ENCODE measurements at regions not wholly inside any gene's neighbourhood (a gene's known extent, or its start where the extent isn't known, plus 50 kb on each side); places are given as distances from the start of the nearest gene placed in this dataset.

DNA sequence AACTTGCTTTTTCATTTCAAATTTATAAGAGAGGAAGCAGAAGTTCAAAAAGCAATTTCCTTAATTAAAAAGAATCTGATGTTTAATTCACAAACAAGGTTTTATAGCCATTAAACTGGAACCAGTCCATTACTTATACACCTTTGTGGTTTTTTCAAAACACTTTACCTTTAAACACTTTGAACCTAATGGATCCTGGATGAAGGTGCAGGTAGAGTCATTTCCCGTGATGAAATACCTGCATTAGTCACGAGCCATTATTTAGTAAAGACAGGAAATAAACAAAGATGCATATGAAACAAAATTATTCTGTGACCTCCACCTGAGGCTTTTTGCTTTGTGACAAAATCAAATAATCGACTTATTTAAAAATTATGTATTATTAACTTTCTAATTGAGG is 341.7 kb upstream of the UBE2E2 start:
- ATAC-seq (no peak), FAIRE-seq (no peak), DNase-seq (ENCODE audit: low spot score) (no peak)
- in situ Hi-C loops (cut with HindIII; ENCODE audit: extremely low pct_ligation_motif_present, low pct_unique_long_range_greater_than_20kb) (no loop called here), intact Hi-C loops (cut with micrococcal nuclease; ENCODE audit: unreplicated experiment) (no loop called here)
- CTCF ChIA-PET (ENCODE audit: low intra/inter-chr PET ratio, low total read pairs): no interaction called here
- H3K36me3 ChIP-seq (replicated peaks in 1 of 2; ENCODE audit: control insufficient read depth in 1 of 2, insufficient read depth in 2 of 2, low read length in 2 of 2): no peaks in the 10 kb centered on the region
- no peak overlapping the region for H3K27ac ChIP-seq (ENCODE audit: extremely low read length, insufficient read depth, low read length)
- no peak overlapping the region for H2AFZ ChIP-seq (ENCODE audit: low read length)
- BruUV-seq (replicated peaks): no TSS peak
- 2% methylated on average over 3 of the region's 3 CpGs for WGBS (ENCODE audit: low lambda C conversion rate)
- H3K9me3 ChIP-seq (ENCODE audit: low read length): no peaks in the 10 kb centered on the region
- H3K27me3 ChIP-seq (ENCODE audit: control insufficient read depth in 1 of 2, insufficient read depth in 2 of 2, low read length in 2 of 2): no peaks in the 10 kb centered on the region
- no peaks in the 10 kb centered on the region for H3K79me2 ChIP-seq (ENCODE audit: insufficient read depth, low read length)
- POLR2A ChIA-PET: no interaction called here
- H3K4me3 ChIP-seq (replicated peaks in 1 of 3; ENCODE audit: insufficient read depth in 1 of 3, low read depth in 2 of 3, low read length in 3 of 3): no peak overlapping the region
- H3K4me1 ChIP-seq (ENCODE audit: insufficient read depth, low read length): no peaks in the 10 kb centered on the region
- H4K20me1 ChIP-seq (ENCODE audit: insufficient read depth, low read length): no peaks in the 10 kb centered on the region
- H3K9ac ChIP-seq (ENCODE audit: insufficient read depth, low read depth, low read length): no peak overlapping the region
- H3K4me2 ChIP-seq (ENCODE audit: low read depth, low read length): no peak overlapping the region
- TF ChIP-seq, protein P1, sequence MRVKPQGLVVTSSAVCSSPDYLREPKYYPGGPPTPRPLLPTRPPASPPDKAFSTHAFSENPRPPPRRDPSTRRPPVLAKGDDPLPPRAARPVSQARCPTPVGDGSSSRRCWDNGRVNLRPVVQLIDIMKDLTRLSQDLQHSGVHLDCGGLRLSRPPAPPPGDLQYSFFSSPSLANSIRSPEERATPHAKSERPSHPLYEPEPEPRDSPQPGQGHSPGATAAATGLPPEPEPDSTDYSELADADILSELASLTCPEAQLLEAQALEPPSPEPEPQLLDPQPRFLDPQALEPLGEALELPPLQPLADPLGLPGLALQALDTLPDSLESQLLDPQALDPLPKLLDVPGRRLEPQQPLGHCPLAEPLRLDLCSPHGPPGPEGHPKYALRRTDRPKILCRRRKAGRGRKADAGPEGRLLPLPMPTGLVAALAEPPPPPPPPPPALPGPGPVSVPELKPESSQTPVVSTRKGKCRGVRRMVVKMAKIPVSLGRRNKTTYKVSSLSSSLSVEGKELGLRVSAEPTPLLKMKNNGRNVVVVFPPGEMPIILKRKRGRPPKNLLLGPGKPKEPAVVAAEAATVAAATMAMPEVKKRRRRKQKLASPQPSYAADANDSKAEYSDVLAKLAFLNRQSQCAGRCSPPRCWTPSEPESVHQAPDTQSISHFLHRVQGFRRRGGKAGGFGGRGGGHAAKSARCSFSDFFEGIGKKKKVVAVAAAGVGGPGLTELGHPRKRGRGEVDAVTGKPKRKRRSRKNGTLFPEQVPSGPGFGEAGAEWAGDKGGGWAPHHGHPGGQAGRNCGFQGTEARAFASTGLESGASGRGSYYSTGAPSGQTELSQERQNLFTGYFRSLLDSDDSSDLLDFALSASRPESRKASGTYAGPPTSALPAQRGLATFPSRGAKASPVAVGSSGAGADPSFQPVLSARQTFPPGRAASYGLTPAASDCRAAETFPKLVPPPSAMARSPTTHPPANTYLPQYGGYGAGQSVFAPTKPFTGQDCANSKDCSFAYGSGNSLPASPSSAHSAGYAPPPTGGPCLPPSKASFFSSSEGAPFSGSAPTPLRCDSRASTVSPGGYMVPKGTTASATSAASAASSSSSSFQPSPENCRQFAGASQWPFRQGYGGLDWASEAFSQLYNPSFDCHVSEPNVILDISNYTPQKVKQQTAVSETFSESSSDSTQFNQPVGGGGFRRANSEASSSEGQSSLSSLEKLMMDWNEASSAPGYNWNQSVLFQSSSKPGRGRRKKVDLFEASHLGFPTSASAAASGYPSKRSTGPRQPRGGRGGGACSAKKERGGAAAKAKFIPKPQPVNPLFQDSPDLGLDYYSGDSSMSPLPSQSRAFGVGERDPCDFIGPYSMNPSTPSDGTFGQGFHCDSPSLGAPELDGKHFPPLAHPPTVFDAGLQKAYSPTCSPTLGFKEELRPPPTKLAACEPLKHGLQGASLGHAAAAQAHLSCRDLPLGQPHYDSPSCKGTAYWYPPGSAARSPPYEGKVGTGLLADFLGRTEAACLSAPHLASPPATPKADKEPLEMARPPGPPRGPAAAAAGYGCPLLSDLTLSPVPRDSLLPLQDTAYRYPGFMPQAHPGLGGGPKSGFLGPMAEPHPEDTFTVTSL (CRISPR knock-in tag; IDR thresholded peaks at IDR 0.05; ENCODE audit: borderline replicate concordance): no peak
- TF ChIP-seq ZNF562 (CRISPR knock-in tag; IDR thresholded peaks at IDR 0.05; ENCODE audit: borderline replicate concordance) (no peak), ZNF101 (CRISPR knock-in tag; IDR thresholded peaks at IDR 0.05; ENCODE audit: borderline replicate concordance, low read depth) (no peak), ZNF142 (CRISPR knock-in tag; IDR thresholded peaks at IDR 0.05) (no peak), ZSCAN30 (CRISPR knock-in tag; IDR thresholded peaks at IDR 0.05) (no peak), CREM (IDR thresholded peaks at IDR 0.05) (no peak), CREM (CRISPR knock-in tag; IDR thresholded peaks at IDR 0.05) (no peak), CBX1 (IDR thresholded peaks at IDR 0.05; ENCODE audit: low read depth) (no peak)
- TF ChIP-seq, protein P2, sequence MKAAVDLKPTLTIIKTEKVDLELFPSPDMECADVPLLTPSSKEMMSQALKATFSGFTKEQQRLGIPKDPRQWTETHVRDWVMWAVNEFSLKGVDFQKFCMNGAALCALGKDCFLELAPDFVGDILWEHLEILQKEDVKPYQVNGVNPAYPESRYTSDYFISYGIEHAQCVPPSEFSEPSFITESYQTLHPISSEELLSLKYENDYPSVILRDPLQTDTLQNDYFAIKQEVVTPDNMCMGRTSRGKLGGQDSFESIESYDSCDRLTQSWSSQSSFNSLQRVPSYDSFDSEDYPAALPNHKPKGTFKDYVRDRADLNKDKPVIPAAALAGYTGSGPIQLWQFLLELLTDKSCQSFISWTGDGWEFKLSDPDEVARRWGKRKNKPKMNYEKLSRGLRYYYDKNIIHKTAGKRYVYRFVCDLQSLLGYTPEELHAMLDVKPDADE (CRISPR knock-in tag; IDR thresholded peaks at IDR 0.05): no peak
- TF ChIP-seq, protein P3, sequence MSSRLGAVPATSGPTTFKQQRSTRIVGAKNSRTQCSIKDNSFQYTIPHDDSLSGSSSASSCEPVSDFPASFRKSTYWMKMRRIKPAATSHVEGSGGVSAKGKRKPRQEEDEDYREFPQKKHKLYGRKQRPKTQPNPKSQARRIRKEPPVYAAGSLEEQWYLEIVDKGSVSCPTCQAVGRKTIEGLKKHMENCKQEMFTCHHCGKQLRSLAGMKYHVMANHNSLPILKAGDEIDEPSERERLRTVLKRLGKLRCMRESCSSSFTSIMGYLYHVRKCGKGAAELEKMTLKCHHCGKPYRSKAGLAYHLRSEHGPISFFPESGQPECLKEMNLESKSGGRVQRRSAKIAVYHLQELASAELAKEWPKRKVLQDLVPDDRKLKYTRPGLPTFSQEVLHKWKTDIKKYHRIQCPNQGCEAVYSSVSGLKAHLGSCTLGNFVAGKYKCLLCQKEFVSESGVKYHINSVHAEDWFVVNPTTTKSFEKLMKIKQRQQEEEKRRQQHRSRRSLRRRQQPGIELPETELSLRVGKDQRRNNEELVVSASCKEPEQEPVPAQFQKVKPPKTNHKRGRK (CRISPR knock-in tag; IDR thresholded peaks at IDR 0.05): no peak

Data from HepG2 (cell line).